GM21515 (cell line): ENCODE measurements at regions not wholly inside any gene's neighbourhood (a gene's known extent, or its start where the extent isn't known, plus 50 kb on each side); places are given as distances from the start of the nearest gene placed in this dataset.

ENCODE experiments used
- ATAC-seq: cut with Tn5 transposase; IDR thresholded peaks from one replicate; pipeline ENCODE4 v1.9.1; 2021; ENCODE audit not compliant: unreplicated experiment

DNA sequence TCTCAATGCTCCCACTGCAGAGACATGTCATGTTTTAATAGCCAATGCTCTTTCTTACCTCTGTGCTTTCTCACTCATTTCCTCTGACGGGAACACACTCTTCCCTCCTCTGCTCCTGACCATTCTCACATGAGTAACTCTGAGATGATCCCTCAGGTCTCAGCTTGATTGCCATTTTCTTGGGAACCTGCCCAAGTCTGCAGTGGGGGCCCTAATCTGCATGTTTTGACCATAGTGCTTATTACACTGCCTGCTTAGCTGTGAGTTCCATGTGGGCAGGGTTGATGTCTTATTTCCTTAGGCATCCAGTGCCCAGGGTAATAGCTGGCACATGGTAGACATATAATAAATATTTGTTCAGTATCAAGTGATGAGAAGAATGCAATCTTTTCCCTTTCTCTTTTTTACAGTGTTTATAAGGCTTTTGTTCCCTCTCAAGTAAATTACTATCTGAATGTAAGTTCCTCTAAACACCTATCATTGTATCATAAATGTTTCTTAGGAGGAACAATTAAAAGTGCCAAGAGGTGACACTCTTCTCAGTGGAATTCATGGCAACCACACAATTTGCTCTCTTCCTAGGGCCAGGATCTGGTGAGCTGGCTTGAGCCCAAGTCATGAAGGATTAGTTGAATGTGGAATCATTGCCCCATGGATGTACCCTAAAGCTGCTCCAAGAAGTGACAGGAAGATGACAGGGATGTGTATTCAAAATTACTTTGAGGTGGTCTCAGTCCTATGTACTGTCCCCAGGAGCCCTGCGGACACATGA, 485.4 kb upstream of the USP24 start:
- no peak for ATAC-seq

DNA sequence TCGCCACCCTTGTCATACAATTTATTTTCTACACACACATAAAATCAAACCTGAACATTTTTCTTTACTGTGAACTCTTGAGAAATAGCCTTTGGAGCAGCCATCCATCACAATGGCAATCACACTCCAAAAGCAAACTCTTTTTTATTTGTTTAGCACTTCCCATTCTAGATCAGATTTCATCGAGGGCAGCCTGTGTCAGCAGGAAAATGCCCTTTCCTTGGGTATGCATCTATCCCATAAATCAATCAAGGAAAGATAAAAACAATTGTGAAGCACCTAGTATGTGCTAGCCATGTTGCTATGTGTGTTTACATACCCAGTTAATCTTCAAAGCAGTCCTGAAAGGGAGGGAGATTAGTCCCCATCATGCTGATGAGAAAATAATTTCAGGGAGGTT, 484.1 kb upstream of the USP24 start:
- ATAC-seq, result no peak

DNA sequence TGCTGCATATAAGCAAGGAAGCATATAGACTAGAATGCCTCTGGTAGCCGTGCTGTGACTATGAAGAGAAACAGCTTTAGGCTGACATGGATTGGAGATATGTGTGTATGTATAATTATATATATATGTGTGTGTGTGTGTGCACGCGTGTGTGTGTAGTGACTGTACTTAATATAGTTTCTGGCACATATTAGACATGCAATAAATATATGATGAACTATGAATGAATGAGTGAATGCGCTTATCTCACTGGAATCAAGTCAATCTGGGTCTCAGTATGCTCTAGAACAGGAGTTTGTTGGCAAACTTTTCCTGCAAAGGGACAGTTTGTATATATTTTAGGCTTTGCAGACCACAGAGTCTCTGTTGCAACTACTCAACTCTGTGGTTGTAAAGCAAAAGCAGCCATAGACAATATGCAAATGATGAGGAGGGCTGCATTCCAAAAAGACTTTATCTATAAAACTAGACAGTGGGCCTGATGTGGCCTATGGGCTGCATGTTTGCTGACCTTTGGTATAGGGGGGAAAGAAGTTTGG, 482.9 kb upstream of the USP24 start:
- ATAC-seq, result no peak

DNA sequence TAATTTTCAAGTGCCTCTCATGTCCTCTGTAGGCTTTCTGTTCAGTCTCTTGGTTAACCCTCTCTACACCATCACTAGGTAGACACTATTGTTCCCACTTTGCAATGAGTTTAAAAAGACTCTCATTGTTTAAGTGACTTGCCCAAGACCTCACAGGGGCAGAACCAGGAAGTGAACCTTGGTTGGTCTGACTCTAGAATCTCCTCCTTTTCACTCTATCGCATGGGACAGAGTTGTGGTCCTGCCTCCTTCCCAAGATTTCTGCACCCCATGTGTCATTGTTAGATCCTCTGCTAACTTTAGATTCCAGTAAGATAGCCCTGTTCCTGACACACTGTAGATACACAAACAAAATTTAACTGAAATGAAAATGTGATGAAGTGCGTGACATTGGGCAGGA, 481.7 kb upstream of the USP24 start:
- no peak for ATAC-seq

DNA sequence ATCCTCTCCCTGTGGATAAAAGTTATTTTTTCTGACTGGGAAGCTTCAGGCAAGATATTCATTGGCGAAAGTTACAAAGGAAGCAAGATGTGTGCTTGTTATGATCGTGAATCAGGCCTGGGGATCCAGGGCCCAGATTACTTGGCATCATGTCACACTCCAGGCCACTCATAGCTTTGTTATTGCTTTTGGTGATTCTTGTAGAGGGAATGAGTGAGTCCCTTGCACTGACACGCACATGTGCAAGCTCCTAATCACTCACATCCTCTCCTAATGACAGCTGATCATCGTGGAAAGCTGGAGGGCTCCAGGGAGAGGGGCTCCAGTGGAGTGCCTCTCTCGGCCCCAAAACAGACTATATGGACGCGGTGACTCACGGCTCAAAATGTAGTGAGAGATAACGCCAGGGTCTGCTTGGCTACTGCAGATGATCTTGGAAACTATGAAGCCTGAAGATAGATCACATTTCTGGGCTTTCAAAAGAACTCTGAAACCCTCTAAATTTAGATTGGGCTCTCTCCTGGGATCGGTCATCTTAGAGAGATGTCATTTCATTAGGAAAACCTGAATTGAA, 481.1 kb upstream of the USP24 start:
- no peak for ATAC-seq

DNA sequence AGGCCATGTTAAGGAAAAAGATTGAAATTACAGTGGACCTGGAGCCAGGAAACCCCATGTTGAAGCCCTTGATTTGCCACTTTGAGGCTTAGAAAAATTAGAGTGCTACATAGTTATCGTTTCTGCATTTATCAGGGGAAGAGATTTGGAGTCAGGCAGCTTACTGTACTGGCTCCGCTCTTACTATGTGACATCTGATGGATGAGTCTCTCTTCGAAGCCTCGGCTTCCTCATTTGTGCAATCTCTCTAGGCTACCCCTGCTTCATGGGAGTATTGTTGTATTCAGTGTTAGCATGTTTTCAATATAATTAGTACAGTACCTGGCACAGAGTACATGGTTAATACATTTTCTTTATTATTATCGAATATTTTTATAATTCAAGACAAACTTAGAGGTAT, 480.4 kb upstream of the USP24 start:
- ATAC-seq, result no peak

DNA sequence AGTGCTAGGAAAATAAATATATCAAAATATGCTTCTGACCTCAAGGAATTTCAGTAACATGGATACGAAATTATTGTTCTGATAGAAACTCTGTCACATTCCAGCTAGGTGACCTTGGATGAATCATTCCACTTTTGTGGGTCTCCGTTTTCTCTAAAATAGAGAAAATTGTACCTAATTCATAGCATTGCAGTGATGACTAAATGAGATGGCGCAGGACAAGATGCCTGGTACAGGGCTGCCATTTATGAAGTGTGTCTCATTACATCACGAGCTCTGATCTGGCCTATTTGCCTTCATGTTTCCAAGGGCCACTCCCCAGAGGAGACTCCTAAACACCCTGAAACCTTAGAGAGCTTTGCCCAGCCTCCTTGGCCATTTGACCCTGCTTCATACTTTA, 480.0 kb upstream of the USP24 start:
- ATAC-seq, result no peak

DNA sequence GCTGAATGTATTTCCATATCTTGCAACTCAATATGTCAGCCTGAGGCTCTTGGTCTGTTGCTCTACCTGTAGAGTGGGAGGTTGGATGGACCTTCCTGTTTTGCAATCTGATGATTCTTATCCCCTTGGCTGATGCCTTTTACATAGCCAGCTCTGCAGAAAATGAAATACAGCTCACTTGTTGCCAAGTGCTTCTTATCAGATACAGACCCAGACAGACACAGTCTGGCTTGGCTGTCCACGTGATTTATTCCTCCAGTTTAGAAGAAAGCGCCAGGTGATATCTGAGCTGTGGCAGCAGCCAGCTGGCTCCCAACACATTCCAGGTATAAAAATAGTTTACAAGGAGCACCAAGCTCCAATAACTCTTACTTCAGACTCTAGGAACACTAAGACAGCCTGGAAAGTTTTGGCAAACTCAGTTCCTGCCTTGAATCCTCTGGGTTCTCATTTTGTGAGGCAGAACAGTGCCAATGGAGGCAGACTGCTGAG, 479.2 kb upstream of the USP24 start:
- no peak for ATAC-seq

DNA sequence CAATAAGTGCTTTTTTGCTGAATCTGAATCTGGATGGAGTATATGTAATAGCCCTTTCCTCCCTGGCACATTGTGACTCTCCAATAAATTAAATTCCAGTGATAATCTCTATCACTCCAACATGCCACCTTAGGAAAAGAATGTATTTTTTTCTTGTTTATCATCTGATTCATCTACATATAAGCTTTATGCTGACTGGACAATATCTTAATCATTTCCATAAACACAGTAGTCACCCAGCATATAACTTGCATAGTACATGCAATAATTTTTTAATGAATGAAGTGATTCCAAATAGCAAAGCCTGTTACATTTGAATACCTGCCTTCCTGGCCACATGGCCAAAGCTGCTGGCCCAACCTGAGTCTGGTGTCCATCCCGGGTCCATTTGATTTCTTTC, 477.6 kb upstream of the USP24 start:
- no peak for ATAC-seq

DNA sequence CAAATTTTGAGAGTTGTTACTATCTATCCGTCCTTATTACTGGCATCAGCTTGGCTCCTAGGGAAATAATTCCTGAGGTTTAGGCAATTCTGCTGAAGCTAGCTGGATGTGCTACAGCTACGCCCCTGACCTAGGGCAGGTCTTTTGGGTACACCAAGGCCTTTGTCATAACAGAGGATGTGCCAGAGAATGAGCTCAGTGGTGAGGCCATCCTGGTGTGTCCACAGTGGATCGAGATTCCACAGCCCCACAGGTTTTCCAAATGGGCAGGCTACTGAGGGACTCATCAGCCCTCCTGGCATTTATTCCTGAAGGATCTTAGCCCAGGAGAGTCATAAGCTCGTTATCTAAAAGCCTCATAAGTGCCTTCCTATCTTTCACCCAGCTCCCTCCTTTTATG, 475.2 kb upstream of the USP24 start:
- ATAC-seq, result no peak

DNA sequence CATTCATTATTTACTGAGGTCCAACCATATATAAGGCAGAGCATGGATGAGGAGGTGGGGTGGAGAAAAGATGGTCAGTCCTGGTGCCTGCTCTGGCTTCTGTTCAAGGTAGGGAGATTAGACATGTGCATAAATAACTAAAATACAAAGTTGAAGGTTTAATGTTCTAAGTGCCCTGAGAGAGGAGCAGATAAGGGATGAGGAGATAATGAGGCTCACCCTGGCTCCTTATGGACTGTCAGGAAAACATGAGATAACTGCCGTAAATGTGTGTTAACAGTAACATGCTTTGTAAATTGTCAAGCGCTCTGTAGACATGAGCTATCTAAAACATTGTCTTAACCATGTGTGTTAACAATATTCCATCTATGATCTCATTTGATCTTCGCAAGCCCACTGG, 474.6 kb upstream of the USP24 start:
- ATAC-seq, result no peak

DNA sequence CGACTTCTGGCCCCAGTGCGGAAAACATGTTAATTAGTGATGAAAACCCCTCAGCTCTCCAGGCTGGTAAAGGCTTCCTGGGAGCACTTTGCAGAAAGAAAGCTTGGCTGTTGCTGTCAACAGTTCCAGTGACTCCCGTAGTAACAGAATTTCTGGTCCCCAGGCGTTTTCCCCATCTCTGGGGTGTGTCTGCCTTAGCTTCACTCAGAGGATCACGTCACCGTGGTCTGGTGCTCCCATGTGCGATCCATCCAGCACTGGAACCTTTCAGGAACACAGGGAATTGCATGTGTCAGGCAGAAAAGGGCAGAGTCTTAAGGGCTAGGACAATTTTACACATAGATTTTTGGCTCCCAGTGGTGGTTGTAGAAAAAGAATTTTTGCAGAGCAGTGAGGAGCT, 470.4 kb upstream of the USP24 start:
- ATAC-seq, result no peak

DNA sequence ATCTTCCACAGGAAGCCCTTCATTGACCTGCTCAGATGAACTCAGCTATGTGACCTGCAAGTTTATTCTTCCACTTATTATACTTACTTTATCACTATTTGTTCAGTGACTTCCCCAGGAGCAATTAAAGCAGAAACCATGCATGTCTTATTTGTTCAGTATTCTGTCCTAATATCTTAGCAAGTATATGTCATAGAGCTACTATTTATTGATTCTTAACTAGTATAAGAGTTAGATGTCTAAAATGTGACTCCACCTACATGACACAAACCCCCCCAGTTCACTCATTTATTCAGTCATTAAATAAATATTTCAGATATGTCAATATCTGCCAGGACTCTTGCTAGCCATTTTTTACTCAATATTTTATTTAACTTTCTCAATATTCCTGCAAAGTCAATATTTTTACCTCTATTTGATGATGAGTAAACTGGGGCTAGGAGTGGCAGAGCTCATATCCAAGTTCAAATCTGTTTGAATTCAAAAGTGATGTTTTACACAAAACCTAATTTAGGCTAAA, 469.0 kb upstream of the USP24 start:
- ATAC-seq, result no peak

DNA sequence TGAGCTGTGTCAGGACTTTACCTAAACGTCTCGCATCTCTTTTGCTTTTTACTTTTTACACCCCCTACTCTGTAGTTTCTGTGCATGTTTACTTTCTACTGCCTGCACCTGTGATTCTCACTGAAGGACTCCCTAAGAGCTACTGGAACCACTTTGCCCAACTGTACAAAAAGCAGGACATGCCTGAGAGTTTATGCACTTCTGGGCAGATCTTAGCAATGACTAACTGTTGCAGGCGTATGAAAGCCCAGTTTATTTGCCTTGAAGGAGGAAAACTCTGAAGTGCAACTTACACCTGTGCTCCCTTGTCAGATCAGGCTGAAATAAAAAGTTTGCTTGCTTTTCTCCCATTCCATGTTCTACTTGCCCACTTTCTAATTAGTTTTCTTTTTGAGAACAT, 467.0 kb upstream of the USP24 start:
- no peak for ATAC-seq

DNA sequence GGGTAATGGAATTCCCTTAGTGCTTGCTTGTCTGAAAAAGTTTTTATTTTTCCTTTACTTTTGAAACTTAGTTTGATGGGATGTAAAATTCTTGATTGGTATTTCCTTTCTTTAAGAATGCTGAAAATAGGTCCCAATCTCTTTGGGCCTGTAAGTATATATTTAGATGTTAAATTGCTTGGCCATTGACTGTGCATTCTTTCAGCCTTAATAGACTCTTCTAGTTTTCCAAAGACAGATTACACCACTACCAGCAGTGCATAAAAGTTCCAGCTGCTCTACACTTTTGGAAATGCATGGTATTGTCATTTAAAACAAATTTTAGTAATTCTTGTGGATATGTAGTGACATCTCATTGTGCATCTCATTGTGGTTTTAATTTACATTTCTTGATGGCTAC, 464.8 kb upstream of the USP24 start:
- ATAC-seq, result no peak

DNA sequence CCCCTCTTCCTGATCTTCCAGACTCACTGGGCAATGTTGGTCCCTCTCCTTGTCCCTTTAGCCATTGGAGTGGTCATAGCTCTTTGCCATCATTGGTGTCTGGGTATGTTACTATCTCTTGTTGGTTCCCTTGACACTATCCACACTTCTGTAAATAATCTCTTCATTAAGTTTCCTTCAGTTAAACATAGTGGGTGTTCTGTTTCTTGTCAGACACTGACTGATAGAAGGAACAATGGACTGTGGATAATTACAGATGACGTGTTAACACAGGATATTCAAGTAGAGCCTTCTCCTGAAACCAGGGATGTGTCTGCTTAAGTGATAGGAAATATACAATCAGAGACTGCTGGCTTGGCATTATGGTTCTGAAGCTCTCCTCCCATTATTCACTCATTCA, 458.3 kb upstream of the USP24 start:
- ATAC-seq, result no peak

DNA sequence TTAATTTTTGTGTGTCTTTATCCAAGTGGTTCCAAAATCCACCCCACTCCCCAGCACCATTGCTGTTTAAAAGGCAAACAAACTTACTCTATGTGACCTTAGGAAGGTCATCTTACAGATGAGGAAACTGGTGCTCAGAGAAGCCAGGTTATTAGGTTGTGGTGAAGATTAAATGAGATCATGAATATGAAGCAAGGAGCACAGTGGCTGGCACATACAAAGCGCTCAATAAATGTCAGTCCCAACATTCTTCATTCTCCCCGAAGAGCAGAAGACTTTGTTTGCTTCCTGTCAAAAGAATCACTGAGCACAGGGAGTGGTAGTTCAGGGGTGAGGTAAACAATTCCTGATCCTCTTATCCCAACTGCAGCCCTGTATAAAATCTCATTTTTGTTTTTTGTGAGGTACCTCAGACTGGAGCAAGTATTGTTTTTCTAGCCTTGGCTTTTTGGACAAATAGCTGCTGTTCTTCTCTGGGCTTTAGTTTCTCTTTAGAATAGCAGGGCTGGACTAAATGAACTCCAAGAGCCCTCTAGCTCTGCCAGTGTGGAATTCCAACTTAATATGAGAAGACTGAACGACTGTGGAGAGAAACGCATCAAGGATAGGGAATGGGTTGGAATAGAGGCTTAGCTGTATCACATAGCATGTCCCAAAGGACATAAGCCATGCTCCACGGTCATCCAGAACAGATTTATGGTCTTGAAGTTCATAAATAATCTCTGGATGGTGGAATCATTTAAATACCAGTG, 455.3 kb upstream of the USP24 start:
- ATAC-seq, result no peak

DNA sequence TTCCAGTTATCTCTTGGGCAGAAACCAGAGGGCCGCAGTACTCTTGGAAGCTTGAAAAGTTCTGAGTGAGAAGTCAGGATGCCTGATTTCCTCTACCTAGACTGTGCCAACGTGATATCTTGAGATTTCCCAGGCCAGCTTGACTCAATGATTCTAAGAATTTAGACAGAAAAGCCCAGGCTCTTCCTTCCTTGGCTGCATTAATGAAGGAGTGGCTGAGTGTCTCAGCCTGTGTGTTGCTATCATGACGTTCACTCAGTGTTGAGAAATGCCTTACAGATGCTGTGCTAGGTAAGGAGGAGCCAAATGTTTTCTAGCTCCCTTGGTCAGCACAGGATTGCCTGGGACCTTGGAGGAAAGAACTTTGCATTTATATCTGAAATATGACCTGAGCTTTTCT, 454.1 kb upstream of the USP24 start:
- no peak for ATAC-seq

DNA sequence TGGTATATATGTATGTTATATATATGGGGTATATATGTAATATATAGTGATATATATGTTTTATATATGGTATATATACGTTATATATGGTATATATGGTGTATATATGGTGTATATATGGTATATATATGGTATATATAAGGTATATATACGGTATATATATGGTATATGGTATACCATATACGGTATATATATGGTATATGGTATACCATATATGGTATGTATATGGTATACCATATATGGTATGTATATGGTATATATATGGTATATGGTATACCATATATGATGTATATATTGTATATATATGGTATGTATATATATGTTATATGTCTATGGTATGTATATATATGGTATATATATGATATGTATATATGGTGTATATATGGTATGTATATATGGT, 447.7 kb upstream of the USP24 start:
- ATAC-seq, result no peak

DNA sequence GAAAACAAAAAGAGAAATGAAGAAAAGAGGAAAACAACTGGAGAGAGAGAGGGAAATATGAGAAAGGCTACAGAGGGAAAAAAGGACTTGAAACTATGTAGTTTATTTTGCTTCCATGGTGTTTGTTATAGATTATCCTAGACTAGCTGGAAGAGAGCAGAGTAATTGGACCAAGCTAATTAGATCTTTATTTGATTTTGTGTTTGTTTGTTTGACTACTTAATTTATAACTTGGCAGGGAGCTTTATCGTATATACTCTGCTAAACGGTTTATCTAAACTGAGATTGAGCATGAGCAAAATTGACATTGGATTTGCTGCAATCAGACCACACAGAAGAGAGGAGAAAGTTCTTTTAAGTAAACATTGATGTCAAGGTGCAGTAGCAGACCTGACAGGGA, 443.8 kb upstream of the USP24 start:
- ATAC-seq, result no peak

DNA sequence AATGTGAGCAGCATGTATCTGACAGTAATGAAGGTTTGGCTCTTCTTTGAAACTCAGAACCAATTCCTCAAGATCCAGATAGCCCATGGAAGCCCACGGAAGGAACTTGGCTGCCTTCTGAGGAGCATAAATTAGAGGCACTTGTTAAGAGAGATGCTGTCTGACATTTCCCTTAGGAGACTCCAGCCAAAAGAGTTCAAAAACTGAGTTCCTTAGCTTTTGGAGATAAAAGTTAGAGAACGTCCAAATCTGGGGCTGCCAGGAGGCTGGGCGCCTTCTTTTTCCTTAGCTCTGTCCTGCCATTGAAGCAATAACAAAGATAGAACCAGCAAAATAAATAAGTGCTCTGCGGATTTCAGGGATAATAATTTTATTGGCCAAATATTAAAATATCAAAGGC, 439.6 kb upstream of the USP24 start:
- ATAC-seq, result no peak

DNA sequence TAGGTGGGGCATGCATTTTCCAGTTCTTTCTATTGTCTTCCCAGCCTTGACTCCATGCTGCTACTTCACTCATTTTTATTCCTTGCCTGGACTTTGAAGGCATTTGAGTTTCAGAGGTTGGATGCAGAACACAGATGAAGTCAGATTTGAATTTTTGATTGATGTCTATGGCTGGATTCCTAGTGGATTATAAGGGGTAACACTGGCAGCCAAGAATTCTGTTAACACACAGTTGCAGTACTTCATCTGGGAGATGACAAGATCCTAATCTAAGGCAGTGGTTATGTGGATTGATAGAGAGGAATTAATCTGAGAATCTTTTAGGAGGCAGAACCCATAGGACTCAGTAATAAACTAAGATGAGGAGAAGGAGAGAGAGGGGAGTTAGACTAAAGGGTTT, 439.0 kb upstream of the USP24 start:
- ATAC-seq, result no peak
